ENCODE measurements at regions not wholly inside any gene's neighbourhood (a gene's known extent, or its start where the extent isn't known, plus 50 kb on each side); places are given as distances from the start of the nearest gene placed in this dataset.

DNA sequence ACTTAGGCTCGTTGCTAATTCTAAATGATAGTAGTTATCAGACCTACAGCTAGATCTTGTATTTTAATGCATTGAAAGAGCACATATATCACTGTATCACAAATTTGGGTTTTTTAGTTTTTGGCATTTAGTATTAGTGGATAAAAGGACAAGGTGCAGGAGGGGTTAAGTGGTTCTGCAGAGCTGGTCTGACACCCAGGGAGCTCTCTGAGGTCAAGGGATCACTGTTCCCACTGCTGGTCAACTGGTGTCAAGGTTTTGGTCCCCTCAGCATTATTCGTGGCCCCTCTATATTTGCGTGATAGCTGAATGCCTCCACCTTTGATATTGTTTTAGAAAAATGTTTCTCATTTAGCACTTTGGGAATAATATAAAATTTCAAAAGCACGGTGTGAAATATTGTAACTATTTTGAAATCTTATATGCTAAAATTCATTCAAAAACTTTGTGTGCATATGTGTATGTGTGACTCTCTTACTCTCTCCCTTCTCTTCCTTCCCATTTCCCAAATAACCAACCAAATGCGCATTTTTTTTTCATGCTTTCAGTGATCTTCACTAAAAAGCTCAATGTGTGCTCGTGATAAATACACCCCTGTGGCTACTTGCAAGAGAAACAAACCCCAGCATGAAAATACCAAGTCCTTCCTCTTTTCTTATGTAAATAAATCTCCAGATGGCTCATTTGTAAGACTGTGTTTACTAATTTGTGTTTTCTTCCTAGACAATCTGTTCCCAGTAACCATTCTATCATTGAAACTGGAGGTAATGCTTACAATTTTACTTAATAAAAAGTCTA lies 309.2 kb downstream of the FGFR2 start:
- no peak for TF ChIP-seq CTCF (optimal IDR thresholded peaks at IDR 0.05 in 1 of 3, IDR thresholded peaks at IDR 0.05 in 1 of 3, conservative IDR thresholded peaks at IDR 0.05 in 1 of 3; ENCODE audit: extremely low read depth in 1 of 3, insufficient read depth in 2 of 3, low read length in 3 of 3)
- TF ChIP-seq EZH2 (IDR thresholded peaks at IDR 0.05; ENCODE audit: low read length): no peak
